Activated CD4-positive, alpha-beta T cell treated with anti-CD3 and anti-CD28 coated beads, Interleukin-10, Interleukin-2, amounts not matched to agents 100 ng/mL and 50 ng/mL, durations not matched to agents 16 hours and 8 hours (primary cell): ENCODE measurements at regions not wholly inside any gene's neighbourhood (a gene's known extent, or its start where the extent isn't known, plus 50 kb on each side); places are given as distances from the start of the nearest gene placed in this dataset.
"Not testable (repeated sequence)": the region's sequence is repeated elsewhere in the genome, so short reads cannot be mapped to it uniquely, and the experiment has no call there.

Source experiments
- DNase-seq: peaks from one replicate; pipeline ENCODE4 v3.0.0-alpha.2; 2020

DNA sequence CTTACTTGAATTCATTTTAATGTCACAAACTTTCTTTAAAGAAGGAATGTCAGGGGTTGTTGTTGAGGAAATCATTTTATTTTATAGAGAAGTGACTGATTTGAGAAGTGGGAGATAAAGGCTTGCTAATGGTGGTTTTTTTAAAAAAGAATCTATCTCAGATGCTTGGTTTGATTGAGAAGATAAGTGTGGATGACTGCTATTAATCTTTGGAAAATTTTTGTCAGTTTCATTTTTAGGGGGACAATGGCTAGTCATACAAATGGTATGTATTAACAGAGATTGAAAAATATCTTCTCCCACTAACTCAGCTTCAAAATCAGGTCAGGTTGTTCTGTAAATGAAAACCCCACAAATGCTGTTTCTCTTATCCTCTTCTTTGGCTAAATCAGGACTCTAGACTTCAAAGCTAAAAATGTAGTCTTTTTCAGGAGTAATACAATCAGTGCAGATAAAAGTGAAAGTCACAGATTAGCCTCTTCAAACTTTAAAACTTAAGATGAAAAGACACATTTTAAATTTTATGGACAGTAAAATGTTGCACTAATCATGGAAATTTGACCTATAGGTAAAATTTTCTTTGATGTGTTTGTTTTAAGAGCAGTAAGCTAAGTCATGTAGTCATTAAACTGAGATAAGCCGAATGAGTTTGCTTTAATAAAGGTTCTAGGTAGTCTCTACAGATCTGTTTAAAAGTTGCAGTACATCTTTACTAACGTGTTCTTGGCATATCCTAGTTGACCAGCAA lies 674.2 kb upstream of the VRK2 start:
- DNase-seq, result no peak

DNA sequence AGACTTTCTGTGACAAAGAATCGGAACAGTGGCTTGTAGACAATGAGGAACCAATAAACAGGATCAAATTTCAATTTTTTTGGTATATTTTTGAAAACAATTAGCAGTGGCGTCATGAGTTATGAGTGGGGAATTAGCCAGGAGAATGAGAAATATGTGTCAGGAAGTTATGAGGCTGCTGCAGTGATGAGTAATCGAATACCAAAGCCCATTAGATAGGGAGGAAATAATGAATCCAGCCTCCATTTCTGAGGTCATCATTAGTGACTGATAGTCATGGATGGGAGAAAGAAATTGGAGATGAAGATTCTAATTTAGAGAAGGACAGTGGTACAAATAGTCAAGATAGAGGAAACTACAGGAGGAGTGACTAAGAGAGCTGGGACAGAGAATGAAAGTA lies 673.1 kb upstream of the VRK2 start:
- no peak for DNase-seq

DNA sequence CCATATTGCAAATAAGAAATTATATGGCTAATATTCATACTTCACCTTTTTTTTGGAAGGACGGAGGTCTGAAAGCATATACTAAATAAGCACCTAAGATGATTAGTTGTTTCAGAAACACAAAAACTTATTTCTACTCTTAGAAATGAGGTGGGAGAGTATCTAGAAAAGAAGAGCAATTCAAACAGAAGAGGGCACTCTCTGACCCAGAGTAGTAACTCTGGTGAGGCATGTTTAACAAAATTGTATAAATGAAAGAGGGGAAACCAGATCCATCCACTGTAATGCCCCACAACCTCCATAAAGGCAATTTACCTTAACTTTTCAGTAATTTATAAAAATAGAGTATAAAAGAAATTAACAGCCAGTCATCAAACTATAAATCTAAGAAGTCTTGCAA lies 669.6 kb upstream of the VRK2 start:
- DNase-seq, result no peak

DNA sequence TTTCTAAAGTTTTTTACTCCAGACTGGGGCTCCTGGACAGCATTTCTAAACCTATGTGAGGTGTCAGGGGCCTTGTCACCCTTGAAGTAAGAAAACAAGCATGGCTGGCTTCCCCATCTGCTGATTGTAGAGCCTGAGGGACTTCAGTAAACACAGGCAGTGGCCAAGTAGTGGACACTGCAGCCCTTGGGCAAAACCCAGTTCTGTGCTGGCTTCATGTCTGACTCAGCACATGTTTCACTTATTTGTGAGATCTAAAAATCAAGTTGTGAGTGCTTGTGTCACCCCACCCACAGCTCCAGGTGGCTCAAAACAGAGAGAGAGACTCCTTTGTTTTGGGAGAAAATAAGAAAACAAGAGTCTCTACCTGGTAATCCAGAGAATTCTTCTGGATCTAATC lies 660.3 kb upstream of the VRK2 start:
- no peak for DNase-seq

- DNase-seq, result no peak
These were observed 650.1 kb upstream of the VRK2 start for GRCh38 chr2:57396355-57397098.

- no peak for DNase-seq
These were observed 648.9 kb upstream of the VRK2 start for GRCh38 chr2:57397550-57398360.

DNA sequence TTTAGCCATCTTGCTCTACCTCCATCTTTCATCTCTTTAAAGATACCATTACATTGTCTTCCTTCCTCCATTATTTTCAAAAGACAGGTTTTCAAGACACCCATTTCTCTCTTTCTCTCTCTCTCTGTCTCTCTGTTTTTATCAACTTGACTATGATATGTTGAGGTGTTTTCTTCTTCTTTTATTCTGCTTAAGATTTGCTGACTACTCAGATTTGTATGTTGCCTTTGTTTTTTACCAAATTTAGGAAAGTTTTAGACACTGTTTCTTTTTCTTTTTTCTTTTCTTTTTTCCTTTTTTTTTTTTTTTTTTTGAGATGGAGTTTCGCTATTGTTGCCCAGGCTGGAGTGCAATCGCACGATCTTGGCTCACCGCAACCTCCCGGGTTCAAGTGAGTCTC lies 647.5 kb upstream of the VRK2 start:
- no peak for DNase-seq

- DNase-seq, result no peak
These were observed 644.5 kb upstream of the VRK2 start for GRCh38 chr2:57402096-57402495.

DNA sequence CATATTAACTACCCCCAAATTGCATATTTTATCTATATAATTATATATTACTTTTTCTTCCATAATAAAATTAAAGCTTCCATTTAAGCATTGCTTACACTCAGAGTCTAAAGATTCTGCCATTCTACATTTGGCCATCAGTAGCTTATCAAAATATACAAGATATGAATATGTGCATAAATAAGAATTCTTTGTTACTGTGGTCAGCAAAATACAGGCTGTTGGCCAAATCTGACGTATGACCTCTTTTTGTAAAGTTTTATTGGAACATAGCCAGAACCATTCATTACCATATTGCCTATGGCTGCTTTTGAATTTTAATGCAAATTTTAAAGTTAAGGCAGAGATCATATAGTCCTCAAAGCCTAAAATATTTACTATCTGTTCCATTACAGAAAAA lies 643.9 kb upstream of the VRK2 start:
- DNase-seq, result no peak

DNA sequence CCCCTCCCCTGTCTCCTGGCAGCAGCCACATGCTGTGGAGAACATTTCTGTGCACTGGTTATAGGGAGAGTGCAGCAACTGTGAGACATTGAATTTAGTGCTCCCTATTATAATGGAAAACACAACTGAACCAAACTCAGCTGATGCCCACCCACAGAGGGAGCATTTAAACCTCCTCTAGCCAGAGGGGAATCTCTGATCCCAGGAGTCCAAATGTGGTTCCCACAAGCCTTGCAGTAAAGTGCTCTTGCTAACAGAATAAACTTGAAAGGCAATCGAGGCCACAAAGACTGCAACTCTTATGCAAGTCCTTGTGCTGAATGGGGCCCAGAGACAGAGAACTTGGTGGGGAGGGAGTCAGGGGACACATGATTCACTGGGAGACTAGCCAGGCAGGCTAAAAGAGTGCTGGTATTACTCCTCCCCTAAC lies 638.8 kb upstream of the VRK2 start:
- DNase-seq, result no peak

- no peak for DNase-seq
These were observed 638.0 kb upstream of the VRK2 start for GRCh38 chr2:57408587-57408986.

DNA sequence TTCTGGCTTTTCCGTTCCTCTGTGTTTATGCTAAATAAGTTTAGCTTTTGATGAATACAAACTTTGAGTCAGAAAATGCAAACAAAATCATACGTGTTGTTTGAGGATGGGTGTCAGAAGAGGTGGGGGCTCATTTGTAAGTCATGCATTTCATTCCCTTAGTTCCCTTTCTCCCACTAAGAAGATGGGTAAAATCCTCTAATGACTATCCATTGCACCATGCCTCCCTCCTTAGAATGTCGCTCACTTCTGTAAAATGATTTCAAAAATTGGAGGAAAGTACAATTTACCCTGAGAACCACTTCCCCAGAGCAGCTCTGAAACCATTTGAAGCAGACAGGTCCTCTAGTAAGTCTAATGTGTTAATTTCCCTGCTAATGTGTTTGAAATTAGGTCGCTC lies 629.6 kb upstream of the VRK2 start:
- DNase-seq, result no peak

DNA sequence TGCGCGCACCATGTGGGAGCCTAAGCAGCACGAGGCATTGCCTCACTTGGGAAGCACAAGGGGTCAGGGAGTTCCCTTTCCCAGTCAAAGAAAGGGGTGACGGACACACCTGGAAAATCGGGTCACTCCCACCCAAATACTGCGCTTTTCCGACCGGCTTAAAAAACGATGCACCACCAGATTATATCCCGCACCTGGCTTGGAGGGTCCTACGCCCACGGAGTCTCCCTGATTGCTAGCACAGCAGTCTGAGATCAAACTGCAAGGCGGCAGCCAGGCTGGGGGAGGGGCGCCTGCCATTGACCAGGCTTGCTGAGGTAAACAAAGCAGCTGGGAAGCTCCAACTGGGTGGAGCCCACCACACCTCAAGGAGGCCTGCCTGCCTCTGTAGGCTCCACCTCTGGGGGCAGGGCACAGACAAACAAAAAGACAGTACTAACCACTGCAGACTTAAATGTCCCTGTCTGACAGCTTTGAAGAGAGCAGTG lies 627.7 kb upstream of the VRK2 start:
- DNase-seq, result not testable (repeated sequence)

- DNase-seq, result no peak
These were observed 616.8 kb upstream of the VRK2 start for GRCh38 chr2:57429831-57430230.

DNA sequence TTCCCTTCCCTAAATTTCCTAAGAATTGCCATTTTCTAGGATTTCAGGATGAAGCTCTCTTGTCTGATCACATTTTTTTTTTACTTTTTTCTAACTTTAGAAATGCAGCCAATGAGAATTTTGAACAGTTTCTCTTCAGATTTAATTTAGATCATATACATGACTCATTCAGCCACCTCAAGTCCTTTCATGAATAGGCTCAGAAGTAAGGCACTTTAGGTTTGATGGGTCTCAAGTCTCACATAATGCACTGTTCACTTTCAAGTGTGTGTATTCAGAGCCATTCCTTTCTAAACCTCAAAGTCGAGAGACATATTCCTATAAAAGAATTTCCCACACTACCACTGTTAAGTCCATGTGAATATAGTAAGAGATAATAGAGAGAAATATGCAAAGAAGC lies 614.1 kb upstream of the VRK2 start:
- DNase-seq, result no peak

GRCh38 chr2:57434441-57434840 lies 612.2 kb upstream of the VRK2 start:
- no peak for DNase-seq

DNA sequence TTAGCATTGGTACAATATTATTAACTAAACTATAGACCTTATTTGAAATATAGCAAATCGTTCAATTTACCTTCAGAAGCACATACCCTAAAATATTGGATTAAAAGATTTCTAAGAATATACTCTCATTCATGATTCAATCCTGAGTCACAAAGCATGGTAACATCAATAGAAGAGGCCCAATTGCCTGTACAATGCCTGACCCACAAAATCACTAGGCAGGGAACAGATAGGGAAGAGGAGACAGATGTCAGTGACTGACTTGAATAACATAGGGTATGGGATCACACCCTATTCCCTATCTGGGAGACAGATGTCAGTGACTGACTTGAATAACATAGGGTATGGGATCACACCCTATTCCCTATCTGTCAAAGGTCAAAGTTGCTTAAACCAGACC lies 611.6 kb upstream of the VRK2 start:
- DNase-seq, result no peak

DNA sequence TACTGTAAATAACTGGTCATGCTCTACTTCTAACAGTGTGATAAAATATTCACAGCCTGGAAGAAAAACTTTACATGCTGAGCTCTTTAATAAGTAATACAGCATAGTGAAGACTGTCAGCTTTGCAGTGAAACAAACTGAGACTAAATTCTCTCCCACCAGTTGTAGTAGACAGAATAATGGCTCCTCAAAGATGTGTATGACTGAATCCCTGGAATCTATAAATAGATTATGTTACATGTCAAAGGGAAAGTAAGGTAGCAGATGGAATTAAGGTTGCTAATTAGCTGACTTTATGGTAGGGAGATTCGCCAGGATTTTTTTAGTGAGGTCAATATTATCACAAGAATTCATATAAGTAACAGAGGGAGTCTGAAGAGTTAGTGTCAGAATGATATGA lies 609.5 kb upstream of the VRK2 start:
- no peak for DNase-seq

DNA sequence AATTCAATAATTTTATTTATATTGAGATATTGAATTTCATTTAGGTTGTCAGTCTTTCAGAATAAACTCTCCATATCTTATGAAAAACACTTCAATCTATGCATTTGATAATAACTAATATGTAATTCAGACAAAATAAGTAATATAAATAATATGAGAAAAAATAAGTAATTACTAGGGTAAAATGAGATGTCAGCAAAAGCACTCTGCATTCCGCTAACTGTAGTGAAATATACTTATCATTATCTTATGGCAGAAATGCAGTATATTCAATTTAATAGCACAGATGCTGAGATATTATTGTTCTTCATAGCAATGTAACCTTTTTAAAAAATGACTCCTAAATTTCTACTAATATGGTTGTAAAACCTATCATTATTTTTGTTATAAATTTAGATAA lies 606.2 kb upstream of the VRK2 start:
- DNase-seq, result no peak

GRCh38 chr2:57443086-57443485 lies 603.5 kb upstream of the VRK2 start:
- DNase-seq, result no peak

DNA sequence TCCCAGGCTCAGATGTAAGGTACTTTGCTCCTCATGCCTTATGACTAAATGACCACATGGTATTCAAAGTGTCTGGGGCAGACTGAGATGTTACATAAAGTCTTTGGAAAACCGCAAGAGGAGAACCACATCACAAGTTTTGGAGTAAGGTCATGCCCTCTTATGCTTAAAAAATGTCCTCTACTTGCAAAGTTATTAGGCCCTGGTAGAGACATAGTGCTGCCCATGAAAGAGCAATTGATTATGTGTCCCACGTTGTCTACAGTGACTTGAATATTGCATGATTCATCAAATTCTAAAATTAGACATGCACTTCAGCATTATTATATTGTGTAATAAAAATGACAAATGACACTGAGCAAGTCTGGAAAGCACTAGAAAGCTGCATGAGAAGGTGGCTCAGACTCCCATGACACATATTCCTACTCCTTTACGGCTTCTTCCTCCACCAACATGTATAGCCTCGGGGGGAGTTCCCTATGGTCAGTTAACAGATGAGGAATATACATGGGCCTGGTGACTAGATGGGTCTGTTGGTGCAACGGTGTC lies 602.6 kb upstream of the VRK2 start:
- no peak for DNase-seq

DNA sequence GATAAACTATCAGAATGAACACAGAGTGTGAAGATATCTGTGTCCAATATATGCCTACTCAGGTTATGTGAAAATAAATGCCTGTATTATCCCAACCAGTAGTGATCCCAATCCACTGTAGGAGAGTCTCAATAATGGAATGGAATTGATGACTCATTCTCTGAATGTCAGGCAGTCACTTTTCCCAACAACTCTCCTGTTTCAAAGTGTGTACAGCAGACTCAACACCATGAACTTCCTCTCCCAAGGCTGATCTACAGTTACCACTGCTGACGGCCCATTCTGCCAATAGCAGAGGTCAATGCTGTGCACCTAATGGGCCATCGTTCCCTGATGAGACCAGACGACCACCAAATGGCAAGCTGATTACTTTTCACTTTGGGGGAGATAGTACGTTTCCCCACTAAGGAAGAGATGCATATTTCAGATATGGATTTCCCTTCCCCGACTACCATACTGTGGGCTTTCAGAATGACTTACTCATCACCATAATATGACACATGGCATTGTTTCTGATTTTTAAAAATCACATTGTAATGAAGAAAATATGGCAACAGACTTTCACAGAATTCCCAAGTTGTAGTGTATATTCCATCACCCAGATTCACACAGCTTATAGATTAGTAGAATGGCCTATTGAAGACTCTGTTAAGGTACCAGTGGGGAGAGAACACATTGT lies 601.7 kb upstream of the VRK2 start:
- DNase-seq, result no peak

DNA sequence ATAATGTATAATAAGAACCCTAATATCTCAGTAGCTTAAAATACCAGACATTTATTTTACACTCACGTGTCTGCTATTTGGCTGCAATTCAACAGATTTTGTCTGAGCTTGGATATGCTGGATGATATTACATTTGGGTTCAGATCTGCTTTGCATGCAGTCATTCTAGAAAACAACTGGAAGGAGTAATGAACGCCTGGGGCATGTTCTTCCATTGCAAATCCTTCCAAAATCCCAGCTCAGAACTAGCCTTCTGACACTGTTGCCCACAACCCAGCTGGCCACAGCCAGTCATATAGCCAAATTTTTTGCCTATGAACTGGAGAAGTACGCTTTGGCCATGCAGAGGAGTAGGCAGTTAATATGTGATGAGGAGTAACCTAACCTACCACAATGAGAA lies 597.8 kb upstream of the VRK2 start:
- DNase-seq, result no peak
